HepG2 (cell line): ENCODE measurements at regions not wholly inside any gene's neighbourhood (a gene's known extent, or its start where the extent isn't known, plus 50 kb on each side); places are given as distances from the start of the nearest gene placed in this dataset.

ENCODE experiments used
- ATAC-seq: fragments of 200-7000 bp; cut with Tn5 transposase; 3 replicates; pipeline ENCODE4 v1.9.1; 2020; ENCODE audit warnings: mild to moderate bottlenecking, moderate library complexity
- BruUV-seq: library from RNA; stranded (reverse); fragments of 400-500 nt; replicated peaks from 2 replicates; lab custom pipeline; 2021; lab: Mats Ljungman, UMichigan
- CTCF ChIA-PET: fragments of 300-600 bp; formaldehyde crosslinking; extraction: SDS; loops from one replicate; lab custom pipeline; 2021; ENCODE audit warnings: low total read pairs, inconsistent platforms, low intra/inter-chr PET ratio; lab: Yijun Ruan, JAX
- POLR2A ChIA-PET: fragments of 350-600 bp; sonication (Branson Sonifier 250); formaldehyde crosslinking; loops from one replicate; lab custom pipeline; 2020; ENCODE audit warnings: antibody characterized with exemption, inconsistent platforms; lab: Yijun Ruan, JAX
- DNase-seq: peaks from one replicate; pipeline ENCODE4 v3.0.0-alpha.2; 2015; ENCODE audit warnings: low spot score
- FAIRE-seq: peaks from 3 replicates; lab custom pipeline; 2011; peaks lifted over from hg19 to GRCh38; lab: Jason Lieb, UNC
- H2AFZ ChIP-seq: one replicate; pipeline ENCODE4 v1.6.1; 2011; ENCODE audit warnings: low read length, inconsistent platforms
- H3K27ac ChIP-seq: fragments of 300-600 bp; 3 replicates; pipeline ENCODE4 v1.8.0; 2011; ENCODE audit warnings: mixed run types, mild to moderate bottlenecking, mixed read lengths, low read length, inconsistent platforms; ENCODE audit not compliant: insufficient read depth; ENCODE audit errors: extremely low read length
- H3K27me3 ChIP-seq, 2 experiments: fragments of 200-600 bp in 1 of 2; 2 replicates in 1 of 2; 3 replicates in 1 of 2; pipeline versions ENCODE4 v1.6.0 to v1.8.0; 2011; ENCODE audit warnings: low read length in 2 of 2, mild to moderate bottlenecking in 2 of 2, moderate library complexity in 2 of 2, inconsistent platforms in 1 of 2; ENCODE audit not compliant: insufficient read depth in 2 of 2, control insufficient read depth in 1 of 2
- H3K36me3 ChIP-seq, 2 experiments: fragments of 200-600 bp in 1 of 2; replicated peaks in 1 of 2; 2 replicates in 1 of 2; 3 replicates in 1 of 2; pipeline versions ENCODE4 v1.5.1 to v1.8.0; 2011; ENCODE audit warnings: low read length in 2 of 2, inconsistent platforms in 1 of 2; ENCODE audit not compliant: insufficient read depth in 2 of 2, control insufficient read depth in 1 of 2
- H3K4me1 ChIP-seq: 2 replicates; pipeline ENCODE4 v1.5.1; 2012; ENCODE audit warnings: low read length, inconsistent platforms; ENCODE audit not compliant: insufficient read depth
- H3K4me2 ChIP-seq: 2 replicates; pipeline ENCODE4 v1.6.0; 2011; ENCODE audit warnings: low read depth, low read length, inconsistent platforms
- H3K4me3 ChIP-seq, 3 experiments: fragments of 200-600 bp in 1 of 3; sonication (generic), shearing (Covaris generic) in 1 of 3; replicated peaks in 1 of 3; 2 replicates each; pipeline ENCODE4 v1.5.1; 2011 to 2016; ENCODE audit warnings: low read length in 3 of 3, inconsistent platforms in 2 of 3, low read depth in 2 of 3, mild to moderate bottlenecking in 2 of 3, control low read depth in 1 of 3, mixed read lengths in 1 of 3; ENCODE audit not compliant: insufficient read depth in 1 of 3
- H3K79me2 ChIP-seq: one replicate; pipeline ENCODE4 v1.6.1; 2011; ENCODE audit warnings: low read length, inconsistent platforms; ENCODE audit not compliant: insufficient read depth
- H3K9ac ChIP-seq: 2 replicates; pipeline ENCODE4 v1.6.0; 2011; ENCODE audit warnings: mild to moderate bottlenecking, low read depth, low read length, inconsistent platforms; ENCODE audit not compliant: insufficient read depth
- H3K9me3 ChIP-seq: 2 replicates; pipeline ENCODE4 v1.5.1; 2012; ENCODE audit warnings: mild to moderate bottlenecking, low read length
- H4K20me1 ChIP-seq: 2 replicates; pipeline ENCODE4 v1.6.0; 2011; ENCODE audit warnings: inconsistent platforms, mild to moderate bottlenecking, low read length, moderate library complexity; ENCODE audit not compliant: insufficient read depth
- CTCF ChIP-seq: sonication (generic); formaldehyde crosslinking; IDR thresholded peaks from 2 replicates; pipeline ENCODE4 v1.5.0; 2020; ENCODE audit warnings: mild to moderate bottlenecking, missing genetic modification reagents, moderate library complexity
- HDAC2 ChIP-seq: sonication (generic); formaldehyde crosslinking; IDR thresholded peaks from 2 replicates; pipeline ENCODE4 v1.4.0; 2020; ENCODE audit warnings: missing genetic modification reagents
- HMGXB4 ChIP-seq, 2 experiments: sonication (generic) in 1 of 2; formaldehyde crosslinking in 1 of 2; IDR thresholded peaks; 2 replicates each; pipeline versions ENCODE4 v1.4.0 to v1.6.1; 2018 to 2020; ENCODE audit warnings: missing genetic modification reagents in 2 of 2, borderline replicate concordance in 1 of 2, low read depth in 1 of 2, mild to moderate bottlenecking in 1 of 2, missing biosample characterization in 1 of 2
- PLSCR1 ChIP-seq: sonication (generic); formaldehyde crosslinking; IDR thresholded peaks from 2 replicates; pipeline ENCODE4 v1.5.0; 2020; ENCODE audit warnings: missing genetic modification reagents, mild to moderate bottlenecking, borderline replicate concordance
- POGK ChIP-seq: sonication (generic); formaldehyde crosslinking; conservative IDR thresholded peaks from 2 replicates; pipeline ENCODE4 v1.8.0; 2022; ENCODE audit warnings: mild to moderate bottlenecking, moderate library complexity, missing genetic modification reagents
- RAD21 ChIP-seq: fragments of 450-650 bp; formaldehyde crosslinking; IDR thresholded peaks from 2 replicates; pipeline ENCODE4 v1.5.0; 2020; ENCODE audit warnings: mild to moderate bottlenecking
- RXRB ChIP-seq: IDR thresholded peaks from 2 replicates; pipeline ENCODE4 v1.6.1; 2016; ENCODE audit warnings: borderline replicate concordance, missing genetic modification reagents, missing compliant biosample characterization
- SMC3 ChIP-seq: IDR thresholded peaks from 2 replicates; pipeline ENCODE4 v1.6.1; 2011; ENCODE audit warnings: low read length, improper control_type of control experiment
- SNAI1 ChIP-seq: sonication (generic); formaldehyde crosslinking; IDR thresholded peaks from 2 replicates; pipeline ENCODE4 v1.5.0; 2020; ENCODE audit warnings: mild to moderate bottlenecking, missing genetic modification reagents, borderline replicate concordance
- SP4 ChIP-seq: sonication (generic); formaldehyde crosslinking; IDR thresholded peaks from 2 replicates; pipeline ENCODE4 v1.8.1; 2023; ENCODE audit warnings: mild to moderate bottlenecking, missing genetic modification reagents
- SP5 ChIP-seq: IDR thresholded peaks from 2 replicates; pipeline ENCODE4 v1.6.1; 2016; ENCODE audit warnings: low read depth, borderline replicate concordance
- STAG1 ChIP-seq: sonication (generic); formaldehyde crosslinking; IDR thresholded peaks from 2 replicates; pipeline ENCODE4 v1.4.0; 2020; ENCODE audit warnings: missing genetic modification reagents
- TEAD3 ChIP-seq: optimal IDR thresholded peaks from 2 replicates; pipeline ENCODE3; 2016; ENCODE audit warnings: borderline replicate concordance
- ZNF138 ChIP-seq: sonication (generic); formaldehyde crosslinking; IDR thresholded peaks from 2 replicates; pipeline ENCODE4 v1.5.0; 2020; ENCODE audit warnings: mild to moderate bottlenecking, low read depth, missing genetic modification reagents
- ZSCAN25 ChIP-seq: sonication (generic); formaldehyde crosslinking; IDR thresholded peaks from 2 replicates; pipeline ENCODE4 v1.8.0; 2022; ENCODE audit warnings: mild to moderate bottlenecking, missing genetic modification reagents
- ZSCAN29 ChIP-seq: sonication (generic); formaldehyde crosslinking; conservative IDR thresholded peaks from 2 replicates; pipeline ENCODE4 v1.4.0; 2020; ENCODE audit warnings: mild to moderate bottlenecking, missing genetic modification reagents
- WGBS: methylation state at CpG from one replicate; pipeline ENCODE4 v1.1.6; 2017; ENCODE audit warnings: low lambda C conversion rate; 5-methylcytosine and 5-hydroxymethylcytosine counted together
- in situ Hi-C: cut with HindIII; loops from 2 replicates; pipeline ENCODE4 v1.10.0; 2017; ENCODE audit warnings: low pct_unique_long_range_greater_than_20kb; ENCODE audit not compliant: extremely low pct_ligation_motif_present
- intact Hi-C: fragments of 100-400 bp; cut with micrococcal nuclease; formaldehyde crosslinking; loops from one replicate; pipeline ENCODE4 v1.10.0; 2022; ENCODE audit not compliant: unreplicated experiment

GRCh38 chr16:56042416-56042815 lies 148.9 kb upstream of the GNAO1 start (continued):
- TF ChIP-seq RXRB (CRISPR knock-in tag) (no peak), SP5 (CRISPR knock-in tag) (no peak)

- H3K4me3 ChIP-seq: no peak overlapping the region
- no peaks in the 10 kb centered on the region for H3K79me2 ChIP-seq
- DNase-seq: peak; percentile 45
- H3K9me3 ChIP-seq: no peaks in the 10 kb centered on the region
- CTCF ChIA-PET: interaction anchor here (0.8 to 2.5 kb wide), 4 partner anchors 161 to 277 kb away, joined by 3 to 16 read pairs (median 5); no protein-coding TSS in a partner anchor
- no peak overlapping the region for H3K27ac ChIP-seq
- no peaks in the 10 kb centered on the region for H4K20me1 ChIP-seq
- 0 out of 2 replicates have a peak, but pooled peaks have one; percentile 24 for TF ChIP-seq POGK (CRISPR knock-in tag)
- peak; percentile 81 for TF ChIP-seq SMC3
- 0 out of 4 replicates have a peak, but pooled peaks of 1 of the 2 experiments have one; percentile 34 for TF ChIP-seq HMGXB4 (CRISPR knock-in tag; IDR thresholded peaks at IDR 0.05; ENCODE audit: borderline replicate concordance in 1 of 2, low read depth in 1 of 2)
- 0 out of 2 replicates have a peak, but pooled peaks have one; percentile 20 for TF ChIP-seq SP4 (CRISPR knock-in tag)
- peak; percentile 81 for TF ChIP-seq CTCF (CRISPR knock-in tag)
- no peak for TF ChIP-seq PLSCR1 (CRISPR knock-in tag)
- no peak for TF ChIP-seq ZNF138
- no peak for TF ChIP-seq ZSCAN29
- TF ChIP-seq HDAC2 (CRISPR knock-in tag): no peak
- peak; percentile 53 for TF ChIP-seq TEAD3 (CRISPR knock-in tag)
- no peak for TF ChIP-seq SNAI1 (CRISPR knock-in tag)
- TF ChIP-seq STAG1 (CRISPR knock-in tag): peak; percentile 91
- TF ChIP-seq RAD21: peak; percentile 72
- TF ChIP-seq ZSCAN25 (CRISPR knock-in tag): peak; percentile 77
- TF ChIP-seq, all 625 proteins: peak for 9
- in situ Hi-C loops: loop anchor here (5.0 to 10.0 kb wide), 2 partner anchors 233 to 281 kb away; no protein-coding TSS in a partner anchor
- Histone ChIP-seq H3K36me3 (no peaks in the 10 kb centered on the region), H3K4me1 (no peaks in the 10 kb centered on the region), H3K4me2 (no peak overlapping the region), H3K9ac (no peak overlapping the region), H2AFZ (no peak overlapping the region), H3K27me3 (no peaks in the 10 kb centered on the region)
- intact Hi-C loops: loop anchor here (1.0 kb wide), 2 partner anchors 236 to 240 kb away; no protein-coding TSS in a partner anchor
- WGBS: 22% methylated on average over 3 of the region's 4 CpGs
- BruUV-seq: no TSS peak
- POLR2A ChIA-PET: no interaction called here
- ATAC-seq (peak; percentile 100), FAIRE-seq (peak; percentile 76)
Observed at GRCh38 chr16:56041556-56042140, 149.6 kb upstream of the GNAO1 start.
